HG03039 (cell line): ENCODE measurements at regions not wholly inside any gene's neighbourhood (a gene's known extent, or its start where the extent isn't known, plus 50 kb on each side); places are given as distances from the start of the nearest gene placed in this dataset.
"Not testable (repeated sequence)": the region's sequence is repeated elsewhere in the genome, so short reads cannot be mapped to it uniquely, and the experiment has no call there.

Experiments used
- ATAC-seq: cut with Tn5 transposase; IDR thresholded peaks from one replicate; pipeline ENCODE4 v1.9.1; 2021; ENCODE audit warnings: mild to moderate bottlenecking, moderate library complexity; ENCODE audit not compliant: unreplicated experiment

GRCh38 chr2:159880729-159881128, 82.7 kb upstream of the CD302 start:
- no peak for ATAC-seq

GRCh38 chr2:159879051-159879604, 81.1 kb upstream of the CD302 start:
- ATAC-seq = peak; percentile 85

- ATAC-seq = no peak
Observed at GRCh38 chr2:159875083-159875482, 77.1 kb upstream of the CD302 start.

DNA sequence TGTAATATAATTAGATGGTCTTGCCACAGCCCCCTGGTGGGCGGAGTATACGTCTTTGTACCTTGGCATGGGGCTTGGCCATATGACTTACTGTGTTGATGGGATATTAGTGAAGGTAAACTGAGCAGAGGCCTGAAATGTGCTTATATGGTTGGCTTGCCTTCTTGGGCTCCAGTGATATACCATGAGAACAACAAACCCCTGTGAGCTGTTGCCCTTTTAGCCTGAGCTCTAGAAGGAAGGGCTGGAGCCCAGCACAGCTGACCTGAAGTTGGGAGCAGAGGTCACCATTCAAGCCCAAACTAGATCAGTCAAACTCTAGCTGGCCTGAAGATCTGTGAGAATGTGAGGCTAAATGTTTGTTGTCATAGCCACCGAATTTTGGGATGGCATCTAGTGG, 75.2 kb upstream of the CD302 start:
- ATAC-seq = no peak

DNA sequence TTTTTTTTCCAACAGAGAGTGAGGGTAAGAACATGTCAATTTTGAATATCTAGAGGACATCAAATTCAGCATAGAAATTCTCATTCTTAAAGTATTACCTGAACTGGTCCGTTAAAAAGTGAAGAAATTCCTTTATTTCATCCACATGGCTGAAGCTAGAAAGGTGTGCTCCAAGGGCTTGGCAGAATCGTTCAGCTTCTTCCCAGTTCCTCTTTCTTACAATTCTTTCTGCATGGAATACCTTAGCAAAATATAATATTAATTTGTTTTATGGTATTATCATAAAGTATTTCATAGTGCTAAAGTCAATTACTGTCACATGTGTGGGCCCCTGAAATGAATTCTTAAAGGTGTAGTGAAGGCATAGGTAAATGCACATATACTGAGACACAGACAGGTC, 74.3 kb upstream of the CD302 start:
- no peak for ATAC-seq

DNA sequence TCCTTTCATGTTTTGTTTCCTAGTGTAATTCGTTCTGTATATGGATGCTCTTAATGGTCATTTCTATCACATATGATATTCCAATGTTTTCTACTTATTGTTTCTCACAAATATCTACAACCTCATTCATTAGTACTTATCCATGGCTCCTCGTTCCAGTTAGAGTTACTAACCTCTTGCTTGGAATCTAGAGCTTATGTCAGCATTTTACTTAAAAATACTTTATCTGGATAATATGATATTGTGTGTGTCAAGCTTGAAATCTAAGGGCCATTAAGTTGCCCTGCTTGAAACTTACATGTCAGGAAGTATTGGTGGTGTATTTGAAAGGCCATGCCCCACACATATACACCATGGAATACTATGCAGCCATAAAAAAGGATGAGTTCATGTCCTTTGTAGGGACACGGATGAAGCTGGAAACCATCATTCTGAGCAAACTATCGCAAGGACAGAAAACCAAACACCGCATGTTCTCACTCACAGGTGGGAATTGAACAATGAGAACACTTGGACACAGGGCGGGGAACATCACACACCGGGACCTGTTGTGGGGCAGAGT, 70.7 kb upstream of the CD302 start:
- not testable (repeated sequence) for ATAC-seq

DNA sequence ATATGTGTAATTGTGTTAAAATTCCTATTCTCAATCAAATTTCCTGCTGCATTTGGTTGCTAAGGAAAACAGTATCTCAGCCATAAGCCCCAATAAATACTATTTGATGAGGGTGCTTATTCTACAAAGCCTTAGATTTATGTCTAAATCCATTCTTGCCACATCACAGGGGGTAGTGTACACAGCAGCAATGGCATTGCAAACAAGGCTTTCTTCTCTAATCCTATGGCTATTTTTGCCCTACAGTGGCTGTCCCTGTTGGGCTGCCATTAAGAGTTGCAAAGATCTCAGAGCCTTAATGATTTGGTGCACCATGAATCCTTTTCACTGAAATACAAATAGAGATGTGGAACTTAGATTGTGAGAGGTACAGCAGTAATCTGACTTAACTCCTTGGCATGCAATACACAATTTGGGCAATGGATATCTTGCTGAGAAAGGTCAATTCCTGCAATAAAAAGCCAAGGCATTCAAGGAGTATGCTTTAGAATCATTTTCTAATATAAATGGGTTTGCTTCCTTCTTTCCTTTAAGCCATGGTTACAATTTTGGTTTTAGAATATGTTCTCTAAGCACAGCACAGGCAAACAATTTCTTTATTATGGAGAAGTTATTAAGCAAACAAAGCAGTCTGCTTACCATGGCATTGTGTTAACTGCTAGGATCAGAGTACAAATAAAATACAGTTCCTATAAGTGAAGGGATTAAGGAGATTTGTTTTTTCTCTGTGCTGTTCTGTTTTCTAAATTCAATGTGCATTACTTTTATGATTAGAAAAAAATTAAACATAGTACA, 69.8 kb upstream of the CD302 start:
- ATAC-seq = no peak

GRCh38 chr2:159863526-159864160, 65.6 kb upstream of the CD302 start:
- ATAC-seq = no peak

DNA sequence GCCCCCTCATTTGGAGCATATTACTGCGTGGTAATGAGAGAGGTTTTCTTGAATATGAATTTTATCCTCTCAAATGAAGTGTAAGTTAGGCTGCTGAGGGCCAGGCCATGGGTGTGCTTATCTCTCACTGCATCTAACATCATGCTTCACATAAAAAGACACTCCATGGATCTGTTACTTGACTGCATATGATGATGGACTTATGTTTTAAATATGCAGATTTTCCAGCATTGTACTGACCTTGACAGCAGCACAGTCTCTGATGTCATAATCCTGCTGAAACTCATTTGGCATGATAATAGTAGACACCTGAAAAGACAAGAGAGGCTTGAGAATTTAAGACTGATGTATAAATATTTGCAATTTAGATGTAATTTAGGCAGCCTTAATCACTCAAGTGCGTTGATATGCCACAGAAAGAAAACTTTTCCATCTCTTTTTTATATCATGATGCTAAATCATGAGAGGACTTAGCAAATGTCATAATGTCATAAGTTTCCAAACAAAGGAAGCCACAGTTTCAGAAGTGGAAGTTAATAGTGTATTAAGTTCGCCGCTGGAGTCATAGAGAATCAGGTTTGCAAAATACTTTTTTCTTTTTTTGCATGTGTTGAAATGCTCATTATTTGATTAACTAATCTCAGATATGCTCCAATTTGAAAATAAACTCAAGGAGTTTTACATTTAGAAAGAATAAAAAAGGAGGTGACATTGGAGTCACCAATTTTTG, 62.7 kb upstream of the CD302 start:
- no peak for ATAC-seq

GRCh38 chr2:159859583-159859982, 61.6 kb upstream of the CD302 start:
- no peak for ATAC-seq

DNA sequence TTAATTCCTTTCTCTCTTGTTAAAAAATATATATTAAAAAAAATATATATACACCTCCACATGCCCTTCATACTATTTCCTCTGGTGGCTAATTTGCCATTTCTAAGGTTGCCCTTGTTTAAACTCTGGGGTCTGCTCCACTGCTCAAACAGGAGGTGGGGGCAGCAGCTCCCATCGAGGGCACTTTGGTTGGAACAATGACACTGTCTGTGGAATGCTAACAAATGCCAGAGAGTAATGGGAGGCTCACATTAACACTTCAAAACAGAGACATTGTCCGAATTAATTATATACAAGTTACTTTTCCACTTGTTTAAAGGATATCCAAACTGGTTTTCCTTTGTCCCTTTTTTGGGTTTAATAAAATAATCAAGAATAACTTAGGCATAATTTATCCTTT, 58.8 kb upstream of the CD302 start:
- no peak for ATAC-seq

GRCh38 chr2:159855557-159856061, 57.6 kb upstream of the CD302 start:
- no peak for ATAC-seq

DNA sequence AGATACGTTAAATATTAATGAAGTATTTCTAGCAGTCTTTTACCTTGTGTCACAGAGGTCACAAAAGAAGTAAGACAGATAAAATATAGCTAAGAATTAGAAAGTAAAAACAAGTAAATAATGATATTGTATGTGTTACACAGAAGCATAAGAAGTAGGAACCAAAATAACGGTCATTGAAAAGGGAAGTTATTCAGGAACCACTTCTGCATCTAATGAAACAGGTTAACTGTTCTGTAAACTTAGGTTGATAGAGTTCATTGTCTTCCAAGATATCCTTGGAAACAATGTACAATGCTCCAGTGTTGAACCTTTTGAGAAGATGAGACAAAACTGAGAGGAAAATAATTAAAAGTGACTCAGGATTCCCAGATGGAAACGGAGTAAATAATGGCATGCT, 57.1 kb upstream of the CD302 start:
- ATAC-seq = no peak

GRCh38 chr2:159854481-159854880, 56.5 kb upstream of the CD302 start:
- ATAC-seq = no peak

- no peak for ATAC-seq
Observed at GRCh38 chr2:159853101-159853500, 55.1 kb upstream of the CD302 start.

DNA sequence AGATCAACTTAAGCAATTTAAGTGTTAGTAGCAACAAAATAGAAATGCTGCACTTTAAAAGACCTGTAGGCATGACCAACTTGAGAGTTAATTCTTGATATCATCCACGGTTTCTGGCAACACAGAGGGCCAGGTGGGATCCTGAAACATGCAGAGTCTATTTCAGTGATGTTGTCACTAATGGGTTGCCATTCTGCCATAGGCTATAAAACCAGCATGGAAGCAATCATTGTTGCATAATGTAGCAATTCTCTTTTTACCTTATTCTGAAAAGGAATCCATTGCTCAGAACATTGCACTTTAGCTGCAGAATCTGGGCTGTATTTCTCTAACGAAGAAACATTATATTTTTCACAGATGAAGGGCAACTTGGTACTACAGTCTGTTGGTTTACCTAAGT, 53.9 kb upstream of the CD302 start:
- ATAC-seq = no peak

DNA sequence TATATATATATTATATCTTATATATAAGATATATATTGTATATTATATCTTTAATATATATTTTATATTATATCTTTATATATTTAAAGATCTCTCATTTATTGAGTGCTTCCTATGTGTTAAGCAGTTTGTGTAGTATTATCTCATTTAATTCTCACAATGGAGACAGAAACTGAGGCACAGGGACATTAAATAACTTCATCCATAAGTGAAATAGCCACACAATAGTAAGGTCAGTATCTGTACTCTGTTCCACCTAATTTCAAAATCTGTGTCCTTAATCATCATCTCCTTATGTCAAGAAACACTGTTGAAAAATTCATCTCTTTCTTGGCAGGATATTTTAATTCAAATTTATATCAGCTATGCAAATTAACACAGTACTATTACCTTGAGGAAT, 52.8 kb upstream of the CD302 start:
- ATAC-seq = no peak

DNA sequence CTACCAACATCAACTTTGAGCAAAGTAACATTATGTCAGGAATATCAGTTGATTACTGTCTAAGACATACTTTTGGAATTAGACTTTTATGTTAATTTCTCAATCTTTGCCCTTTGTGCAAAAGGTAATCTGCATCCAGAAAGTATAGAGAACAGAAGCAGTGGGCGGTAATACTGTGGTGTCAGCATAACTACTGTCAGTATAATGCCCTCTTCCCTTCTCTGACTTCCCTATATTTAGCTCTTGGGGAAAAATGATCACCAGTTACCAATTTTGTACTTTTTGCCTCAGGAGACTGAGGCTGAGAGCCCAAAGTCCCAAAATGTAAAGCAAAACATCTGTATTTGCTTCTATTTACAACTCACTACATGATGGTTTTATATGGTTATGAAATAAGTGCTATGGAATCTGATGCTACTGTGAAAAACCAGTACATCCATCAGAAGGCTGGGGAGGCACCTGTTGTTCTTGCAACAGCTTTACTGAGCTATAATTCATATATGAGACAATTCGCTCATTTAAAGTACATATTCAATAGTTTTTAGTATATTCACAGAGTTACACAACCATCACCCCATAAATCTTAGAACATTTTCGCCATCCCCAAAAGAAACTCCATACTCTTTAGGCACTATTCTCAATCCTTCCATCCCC, 51.3 kb upstream of the CD302 start:
- ATAC-seq = no peak
